OCI-LY1 (cell line): ENCODE measurements at regions not wholly inside any gene's neighbourhood (a gene's known extent, or its start where the extent isn't known, plus 50 kb on each side); places are given as distances from the start of the nearest gene placed in this dataset.

Experiments
- H2AFZ ChIP-seq: fragments of 200-600 bp; sonication (generic), shearing (Covaris generic); 2 replicates; pipeline ENCODE4 v1.6.0; 2014; ENCODE audit warnings: antibody characterized with exemption, mild to moderate bottlenecking, low read length
- H3F3A ChIP-seq: fragments of 200-600 bp; sonication (generic), shearing (Covaris generic); 2 replicates; pipeline ENCODE4 v1.6.0; 2014; ENCODE audit warnings: mild to moderate bottlenecking, antibody characterized with exemption, low read length, moderate library complexity; ENCODE audit not compliant: insufficient read depth
- H3K27ac ChIP-seq: fragments of 200-600 bp; sonication (generic); 2 replicates; pipeline ENCODE4 v1.5.1; 2014; ENCODE audit warnings: low read length, mixed run types, mild to moderate bottlenecking, low read depth; ENCODE audit not compliant: poor library complexity, severe bottlenecking
- H3K27me3 ChIP-seq: fragments of 200-600 bp; sonication (generic); 2 replicates; pipeline ENCODE4 v1.6.0; 2014; ENCODE audit warnings: antibody characterized with exemption, mild to moderate bottlenecking, low read length, moderate library complexity; ENCODE audit not compliant: insufficient read depth
- H3K36me3 ChIP-seq: fragments of 200-600 bp; sonication (generic); 2 replicates; pipeline ENCODE4 v1.6.1; 2014; ENCODE audit warnings: mild to moderate bottlenecking, antibody characterized with exemption, low read length, moderate library complexity, mixed read lengths; ENCODE audit not compliant: insufficient read depth
- H3K4me1 ChIP-seq: fragments of 200-600 bp; sonication (generic); 2 replicates; pipeline ENCODE4 v1.5.1; 2014; ENCODE audit warnings: mild to moderate bottlenecking, low read length, moderate library complexity; ENCODE audit not compliant: insufficient read depth, severe bottlenecking
- H3K4me2 ChIP-seq: fragments of 200-600 bp; sonication (generic), shearing (Covaris generic); 2 replicates; pipeline ENCODE4 v1.6.1; 2014; ENCODE audit warnings: low read length
- H3K4me3 ChIP-seq: fragments of 200-600 bp; sonication (generic); 2 replicates; pipeline ENCODE4 v1.5.1; 2014; ENCODE audit warnings: low read length, low read depth, mild to moderate bottlenecking, mixed read lengths; ENCODE audit not compliant: poor library complexity, severe bottlenecking
- H3K79me2 ChIP-seq: fragments of 200-600 bp; shearing (Covaris generic); 2 replicates; pipeline ENCODE4 v1.6.1; 2016; ENCODE audit warnings: mixed run types, low read length, mixed read lengths; ENCODE audit not compliant: insufficient read depth
- H3K9ac ChIP-seq: fragments of 200-600 bp; sonication (generic), shearing (Covaris generic); 2 replicates; pipeline ENCODE4 v1.6.1; 2014; ENCODE audit warnings: mild to moderate bottlenecking, low read length, mixed read lengths
- H3K9me2 ChIP-seq: fragments of 200-600 bp; sonication (generic), shearing (Covaris generic); 2 replicates; pipeline ENCODE4 v1.6.1; 2014; ENCODE audit warnings: low read depth, mild to moderate bottlenecking, low read length, mixed read lengths
- H3K9me3 ChIP-seq: fragments of 200-600 bp; shearing (Covaris generic); 2 replicates; pipeline ENCODE4 v1.6.1; 2014; ENCODE audit warnings: low read length, mixed read lengths
- H4K20me1 ChIP-seq: fragments of 200-600 bp; sonication (generic), shearing (Covaris generic); 2 replicates; pipeline ENCODE4 v1.6.0; 2016; ENCODE audit warnings: mild to moderate bottlenecking, low read length; ENCODE audit not compliant: insufficient read depth
- CTCF ChIP-seq: fragments of 200-600 bp; sonication (generic), shearing (Covaris generic); IDR thresholded peaks from 2 replicates; pipeline ENCODE4 v1.5.1; 2017; ENCODE audit warnings: mild to moderate bottlenecking, antibody characterized with exemption, low read length, moderate library complexity, mixed read lengths
- EZH2 ChIP-seq: fragments of 200-600 bp; sonication (generic), shearing (Covaris generic); IDR thresholded peaks from 2 replicates; pipeline ENCODE4 v1.8.0; 2017; ENCODE audit warnings: borderline replicate concordance, mixed run types, mild to moderate bottlenecking, antibody characterized with exemption, low read length, moderate library complexity, mixed read lengths

GRCh38 chr3:166461626-166462025 lies 624.4 kb upstream of the BCHE start:
- Histone ChIP-seq H3K9me3 (no peaks in the 10 kb centered on the region), H4K20me1 (no peaks in the 10 kb centered on the region), H3F3A (no peaks in the 10 kb centered on the region), H3K79me2 (no peaks in the 10 kb centered on the region), H3K4me1 (no peaks in the 10 kb centered on the region), H2AFZ (no peak overlapping the region), H3K36me3 (no peaks in the 10 kb centered on the region), H3K9me2 (no peaks in the 10 kb centered on the region), H3K4me2 (no peak overlapping the region), H3K9ac (no peak overlapping the region), H3K27ac (no peak overlapping the region), H3K4me3 (no peak overlapping the region), H3K27me3 (no peaks in the 10 kb centered on the region)
- no peak for TF ChIP-seq CTCF
- TF ChIP-seq EZH2 = no peak

GRCh38 chr3:166457382-166457781 lies 620.2 kb upstream of the BCHE start:
- Histone ChIP-seq H4K20me1 (no peaks in the 10 kb centered on the region), H3K9me3 (no peaks in the 10 kb centered on the region), H3K9ac (no peak overlapping the region), H3K79me2 (no peaks in the 10 kb centered on the region), H3F3A (no peaks in the 10 kb centered on the region), H3K4me3 (no peak overlapping the region), H3K4me1 (no peaks in the 10 kb centered on the region), H2AFZ (no peak overlapping the region), H3K27me3 (no peaks in the 10 kb centered on the region), H3K27ac (no peak overlapping the region), H3K36me3 (no peaks in the 10 kb centered on the region), H3K9me2 (no peaks in the 10 kb centered on the region), H3K4me2 (no peak overlapping the region)
- no peak for TF ChIP-seq CTCF
- no peak for TF ChIP-seq EZH2

- Histone ChIP-seq H3K27ac (no peak overlapping the region), H3K9ac (no peak overlapping the region), H3K4me2 (no peak overlapping the region), H3K9me3 (no peaks in the 10 kb centered on the region), H3K4me1 (no peaks in the 10 kb centered on the region), H3K36me3 (no peaks in the 10 kb centered on the region), H3K4me3 (no peak overlapping the region), H3K9me2 (no peaks in the 10 kb centered on the region), H4K20me1 (no peaks in the 10 kb centered on the region), H3K79me2 (no peaks in the 10 kb centered on the region), H3K27me3 (no peaks in the 10 kb centered on the region), H2AFZ (no peak overlapping the region), H3F3A (no peaks in the 10 kb centered on the region)
- TF ChIP-seq EZH2 (no peak), CTCF (no peak)
Measured at GRCh38 chr3:166456286-166456685, 619.1 kb upstream of the BCHE start.
